HEK293 (cell line): ENCODE measurements at regions not wholly inside any gene's neighbourhood (a gene's known extent, or its start where the extent isn't known, plus 50 kb on each side); places are given as distances from the start of the nearest gene placed in this dataset.

Experiments
- FEZF1 ChIP-seq: fragments of 450-650 bp; formaldehyde crosslinking; IDR thresholded peaks from 2 replicates; pipeline ENCODE4 v1.5.1; 2016; ENCODE audit warnings: missing biosample characterization, missing genetic modification characterization
- SCRT1 ChIP-seq: fragments of 450-650 bp; formaldehyde crosslinking; IDR thresholded peaks from 2 replicates; pipeline ENCODE4 v1.5.1; 2016; ENCODE audit warnings: missing biosample characterization, missing genetic modification characterization, borderline replicate concordance
- SP2 ChIP-seq: fragments of 450-650 bp; formaldehyde crosslinking; IDR thresholded peaks from 2 replicates; pipeline ENCODE4 v1.5.1; 2016; ENCODE audit warnings: missing biosample characterization, missing genetic modification characterization
- ZNF121 ChIP-seq: fragments of 450-650 bp; formaldehyde crosslinking; IDR thresholded peaks from 2 replicates; pipeline ENCODE4 v1.5.1; 2016; ENCODE audit warnings: missing biosample characterization, missing genetic modification characterization
- ZNF202 ChIP-seq: fragments of 450-650 bp; formaldehyde crosslinking; IDR thresholded peaks from 2 replicates; pipeline ENCODE4 v1.5.1; 2016; ENCODE audit warnings: missing biosample characterization, missing genetic modification characterization, borderline replicate concordance

DNA sequence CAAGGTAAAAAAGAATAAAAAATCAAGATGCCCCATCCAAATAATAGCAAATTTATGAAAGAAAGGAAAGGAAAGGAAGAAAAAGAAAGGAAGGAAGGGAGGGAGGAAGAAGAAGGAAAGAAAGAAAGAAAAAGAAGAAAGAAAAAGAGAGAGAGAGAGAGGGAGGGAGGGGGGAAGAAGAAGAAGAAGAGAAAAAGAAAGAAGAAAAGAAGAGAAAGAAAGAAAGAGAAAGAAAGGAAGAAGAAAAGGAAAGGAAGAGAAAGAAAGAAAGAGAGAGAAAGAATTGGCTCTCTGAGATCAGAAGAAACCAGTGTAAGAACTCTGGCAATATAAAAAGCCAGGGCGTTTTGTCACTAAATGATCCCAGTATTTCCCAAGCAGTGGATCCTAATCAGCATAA is 401.7 kb downstream of the EPHA7 start:
- TF ChIP-seq ZNF202 (tag by site-specific recombination) (no peak), SP2 (tag by site-specific recombination) (no peak), ZNF121 (tag by site-specific recombination) (no peak), SCRT1 (no peak), FEZF1 (no peak)
